GM19035 (cell line): ENCODE measurements at regions not wholly inside any gene's neighbourhood (a gene's known extent, or its start where the extent isn't known, plus 50 kb on each side); places are given as distances from the start of the nearest gene placed in this dataset.
A peak's percentile ranks its signal among the peaks of the same experiment; 100 is the strongest.
"Not testable (repeated sequence)": the region's sequence is repeated elsewhere in the genome, so short reads cannot be mapped to it uniquely, and the experiment has no call there.

Experiments used
- ATAC-seq: cut with Tn5 transposase; IDR thresholded peaks from one replicate; pipeline ENCODE4 v1.9.1; 2021; ENCODE audit not compliant: unreplicated experiment

DNA sequence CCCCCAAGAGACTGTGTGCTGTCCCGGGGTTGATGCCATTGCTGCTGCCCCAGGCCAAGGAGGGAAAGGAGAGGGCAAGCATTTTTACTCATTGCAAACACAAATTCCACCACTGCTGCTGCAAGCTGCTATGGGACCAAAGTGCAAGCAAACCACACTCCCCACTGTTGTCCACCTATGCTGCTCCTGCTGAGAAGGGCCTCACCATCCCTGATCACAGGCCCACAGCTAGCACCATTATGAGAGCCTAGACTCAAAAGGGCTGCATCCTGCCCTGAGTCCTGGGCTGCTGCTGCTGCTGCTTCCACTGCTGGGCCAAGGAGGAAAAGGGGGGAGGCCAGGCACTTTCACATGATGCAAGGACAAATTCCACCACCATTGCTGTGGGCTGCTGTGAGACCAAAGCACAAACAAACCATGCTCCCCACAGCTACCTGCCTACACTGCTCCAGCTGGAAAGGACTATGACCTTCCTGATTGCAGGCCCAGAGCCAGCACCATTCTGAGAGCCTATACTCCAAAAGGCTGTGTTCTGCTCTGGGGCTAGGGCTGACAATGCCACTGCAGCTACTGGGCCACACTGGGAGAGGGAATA lies 218.2 kb upstream of the ZCCHC13 start:
- no peak for ATAC-seq

DNA sequence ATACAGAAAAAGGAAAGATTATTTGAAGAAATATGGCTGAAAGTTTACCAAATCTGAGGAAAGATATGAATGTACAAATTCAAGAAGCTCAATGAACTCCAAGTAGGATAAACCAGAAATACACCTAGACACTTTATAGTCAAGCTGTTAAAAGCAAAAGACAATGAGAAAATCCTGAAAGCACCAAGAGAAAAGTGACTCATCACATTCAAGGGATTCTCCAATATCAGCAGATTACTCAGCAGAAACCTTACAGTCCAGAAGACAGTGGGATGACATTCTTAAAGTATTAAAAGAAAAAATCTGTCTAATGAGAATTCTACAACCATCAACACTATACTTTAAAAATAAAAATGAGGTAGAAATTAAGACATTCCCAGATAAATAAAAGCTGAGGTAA lies 223.8 kb upstream of the ZCCHC13 start:
- no peak for ATAC-seq

DNA sequence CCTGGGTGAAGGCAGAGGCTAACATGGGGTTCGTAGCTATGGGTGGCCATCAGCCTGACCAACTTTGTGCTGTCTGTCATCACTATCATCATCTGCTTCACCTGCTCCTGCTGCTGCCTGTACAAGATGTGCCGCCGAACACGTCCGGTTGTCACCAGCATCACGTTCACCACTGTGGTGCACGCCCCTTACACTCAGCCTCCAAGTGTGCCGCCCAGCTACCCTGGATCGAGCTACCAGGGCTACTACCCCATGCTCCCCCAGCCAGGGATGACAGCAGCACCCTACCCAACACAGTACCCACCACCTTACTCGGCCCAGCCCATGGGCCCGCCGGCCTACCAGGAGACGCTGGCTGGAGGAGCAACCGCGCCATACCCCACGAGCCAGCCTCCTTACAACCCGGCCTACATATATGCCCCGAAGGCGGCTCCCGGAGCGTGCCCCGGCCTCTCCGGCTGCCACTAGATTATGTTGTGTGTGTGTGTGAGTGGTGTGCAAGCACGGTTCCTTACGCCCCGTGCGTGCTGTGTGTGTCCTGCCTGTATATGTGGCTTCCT lies 213.4 kb upstream of the XIST start:
- ATAC-seq = no peak

DNA sequence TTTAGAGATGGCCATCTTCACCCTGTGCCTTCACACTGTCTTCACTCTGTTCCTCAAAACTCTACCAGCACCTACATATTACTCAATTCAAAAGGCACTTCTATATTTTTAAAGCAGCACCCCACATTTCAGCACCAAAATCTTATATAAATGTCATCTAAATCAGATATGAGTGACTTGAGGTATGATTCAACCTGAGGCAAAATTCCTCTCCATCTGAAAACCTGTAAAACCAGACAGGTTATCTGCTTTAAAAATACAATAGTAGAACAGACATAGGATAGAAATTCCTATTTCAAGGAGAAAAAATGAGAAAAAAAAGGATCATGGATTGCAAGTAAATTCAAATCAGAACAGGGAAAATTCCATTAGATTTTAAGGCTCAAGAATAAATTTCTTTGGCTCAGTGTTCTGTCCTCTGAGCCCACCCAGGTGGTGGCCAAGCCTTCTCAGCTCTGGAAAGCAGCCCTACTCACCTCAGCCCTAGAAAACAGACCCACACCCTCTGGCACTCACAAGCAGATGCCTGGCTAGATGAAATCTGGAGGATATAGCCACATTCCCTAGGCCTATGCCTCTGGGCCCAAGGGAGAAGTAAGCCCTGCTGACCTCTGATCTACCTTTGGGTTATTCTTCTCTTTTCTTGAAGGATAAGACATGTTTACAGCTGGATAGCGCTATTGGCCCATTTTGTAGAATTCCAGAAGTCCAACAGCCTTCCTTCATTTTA lies 211.1 kb upstream of the XIST start:
- no peak for ATAC-seq

DNA sequence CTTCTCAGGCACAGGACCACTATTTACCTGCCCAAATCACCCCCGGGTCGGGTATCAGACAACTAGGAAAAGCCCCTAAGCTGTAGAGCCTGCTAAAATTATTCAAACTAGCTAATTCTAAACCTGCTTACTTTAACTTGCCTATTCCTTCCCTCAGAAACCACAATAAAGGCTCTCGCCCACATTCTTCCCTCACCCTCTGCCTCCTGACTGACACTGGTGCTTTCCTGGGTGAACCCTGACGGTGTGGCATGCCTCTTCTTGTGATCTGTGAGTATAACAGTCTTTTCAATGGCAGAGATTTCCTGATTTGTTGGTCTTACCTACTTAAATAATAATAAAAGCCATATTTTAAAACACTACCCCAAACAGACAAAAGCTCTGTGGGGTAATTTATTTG lies 209.4 kb upstream of the XIST start:
- ATAC-seq = no peak

DNA sequence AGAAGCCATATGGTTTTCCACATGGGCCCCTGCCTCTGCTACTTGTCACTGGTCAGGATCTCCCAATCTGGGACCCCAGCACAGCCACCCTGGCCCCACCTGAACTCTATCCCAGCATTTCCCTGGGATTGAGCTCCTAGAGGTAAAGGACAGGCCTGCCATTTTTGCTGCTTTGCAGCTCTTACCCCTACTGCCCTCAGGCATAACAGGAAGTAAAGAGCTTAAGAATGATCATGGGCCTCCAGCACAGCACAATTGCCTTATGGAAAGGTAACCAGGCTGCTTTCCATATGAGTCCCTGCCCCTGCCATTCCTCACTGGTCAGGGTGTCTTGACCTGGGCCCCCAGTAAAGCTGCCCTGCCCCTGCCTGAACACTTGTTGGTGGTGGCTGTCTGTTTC lies 196.6 kb upstream of the XIST start:
- ATAC-seq = no peak

DNA sequence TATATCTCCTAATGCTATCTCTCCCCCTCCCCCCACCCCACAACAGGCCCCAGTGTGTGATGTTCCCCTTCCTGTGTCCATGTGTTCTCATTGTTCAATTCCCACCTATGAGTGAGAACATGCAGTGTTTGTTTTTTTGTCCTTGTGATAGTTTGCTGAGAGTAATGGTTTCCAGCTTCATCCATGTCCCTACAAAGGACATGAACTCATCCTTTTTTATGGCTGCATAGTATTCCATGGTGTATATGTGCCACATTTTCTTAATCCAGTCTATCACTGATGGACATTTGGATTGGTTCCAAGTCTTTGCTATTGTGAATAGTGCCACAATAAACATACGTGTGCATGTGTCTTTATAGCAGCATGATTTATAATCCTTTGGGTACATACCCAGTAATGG lies 181.6 kb upstream of the XIST start:
- ATAC-seq = not testable (repeated sequence)

DNA sequence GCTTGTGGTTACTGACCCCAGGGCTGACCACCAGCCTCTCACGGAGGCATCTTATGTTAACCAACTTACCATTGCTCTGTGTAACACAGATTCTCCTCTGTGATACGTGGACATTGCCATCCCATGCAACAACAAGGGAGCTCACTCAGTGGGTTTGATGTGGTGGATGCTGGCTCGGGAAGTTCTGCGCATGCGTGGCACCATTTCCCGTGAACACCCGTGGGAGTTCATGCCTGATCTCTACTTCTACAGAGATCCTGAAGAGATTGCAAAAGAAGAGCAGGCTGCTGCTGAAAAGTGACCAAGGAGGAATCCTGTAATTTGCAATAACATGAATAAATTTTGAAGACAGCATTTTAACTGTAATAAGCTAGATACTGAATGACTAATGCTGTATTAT lies 179.0 kb upstream of the XIST start:
- not testable (repeated sequence) for ATAC-seq

DNA sequence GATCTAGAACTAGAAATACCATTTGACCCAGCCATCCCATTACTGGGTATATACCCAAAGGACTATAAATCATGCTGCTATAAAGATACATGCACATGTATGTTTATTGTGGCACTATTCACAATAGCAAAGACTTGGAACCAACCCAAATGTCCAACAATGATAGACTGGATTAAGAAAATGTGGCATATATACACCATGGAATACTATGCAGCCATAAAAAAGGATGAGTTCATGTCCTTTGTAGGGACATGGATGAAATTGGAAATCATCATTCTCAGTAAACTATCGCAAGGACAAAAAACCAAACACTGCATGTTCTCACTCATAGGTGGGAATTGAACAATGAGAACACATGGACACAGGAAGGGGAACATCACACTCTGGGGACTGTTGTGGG lies 178.3 kb upstream of the XIST start:
- ATAC-seq = not testable (repeated sequence)

DNA sequence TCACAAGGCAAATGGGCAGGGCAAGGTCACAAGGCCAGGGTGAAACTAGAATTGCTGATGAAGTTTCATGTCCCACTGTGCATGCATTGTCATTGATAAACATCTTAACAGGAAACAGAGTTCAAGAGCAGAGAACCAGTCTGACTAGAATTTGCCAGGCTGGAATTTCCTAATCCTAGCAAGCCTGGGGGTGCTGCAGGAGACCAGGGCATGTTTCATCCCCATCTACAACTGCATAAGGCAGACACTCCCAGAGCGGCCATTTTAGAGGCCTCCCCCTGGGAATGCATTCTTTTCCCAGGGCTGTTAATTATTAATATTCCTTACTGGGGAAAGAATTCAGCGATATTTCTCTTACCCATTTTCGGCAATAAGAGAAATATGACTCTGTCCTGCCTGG lies 172.6 kb upstream of the XIST start:
- ATAC-seq = not testable (repeated sequence)

DNA sequence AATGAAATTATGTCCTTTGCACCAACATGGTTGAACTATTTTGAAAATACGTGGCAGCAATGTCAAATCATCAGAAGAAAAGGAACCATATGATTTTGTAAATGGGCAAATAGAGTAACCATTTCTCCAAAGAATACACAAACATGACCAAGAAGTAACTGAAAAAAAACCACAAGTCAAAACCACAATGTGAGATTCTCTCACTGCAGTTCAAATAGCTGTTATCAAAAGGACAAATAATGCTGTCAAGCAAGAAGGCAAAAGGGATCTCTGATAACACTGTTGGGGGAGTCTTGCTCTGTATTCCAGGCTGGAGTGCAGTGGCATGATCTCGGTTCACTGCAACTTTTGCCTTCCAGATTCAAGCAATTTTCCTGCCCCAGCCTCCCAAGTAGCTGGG lies 170.7 kb upstream of the XIST start:
- no peak for ATAC-seq

DNA sequence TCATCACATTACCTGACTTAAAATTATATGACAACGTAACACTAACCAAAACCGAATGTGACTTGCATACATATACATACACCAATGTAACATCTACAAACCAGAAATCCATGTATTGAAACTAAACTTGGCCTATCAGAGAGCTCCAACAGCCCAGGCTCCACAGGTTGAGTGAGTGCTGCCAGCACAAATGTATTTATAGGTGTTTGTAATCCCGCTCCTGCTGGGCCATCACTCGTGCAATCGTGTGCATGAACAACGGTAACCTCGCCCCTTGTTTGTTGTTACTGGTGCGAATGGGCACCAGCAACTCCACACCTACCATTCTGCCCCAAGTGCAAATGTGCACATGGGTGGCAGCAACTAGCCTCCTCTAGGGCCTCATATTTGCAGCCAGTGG lies 165.7 kb upstream of the XIST start:
- no peak for ATAC-seq

DNA sequence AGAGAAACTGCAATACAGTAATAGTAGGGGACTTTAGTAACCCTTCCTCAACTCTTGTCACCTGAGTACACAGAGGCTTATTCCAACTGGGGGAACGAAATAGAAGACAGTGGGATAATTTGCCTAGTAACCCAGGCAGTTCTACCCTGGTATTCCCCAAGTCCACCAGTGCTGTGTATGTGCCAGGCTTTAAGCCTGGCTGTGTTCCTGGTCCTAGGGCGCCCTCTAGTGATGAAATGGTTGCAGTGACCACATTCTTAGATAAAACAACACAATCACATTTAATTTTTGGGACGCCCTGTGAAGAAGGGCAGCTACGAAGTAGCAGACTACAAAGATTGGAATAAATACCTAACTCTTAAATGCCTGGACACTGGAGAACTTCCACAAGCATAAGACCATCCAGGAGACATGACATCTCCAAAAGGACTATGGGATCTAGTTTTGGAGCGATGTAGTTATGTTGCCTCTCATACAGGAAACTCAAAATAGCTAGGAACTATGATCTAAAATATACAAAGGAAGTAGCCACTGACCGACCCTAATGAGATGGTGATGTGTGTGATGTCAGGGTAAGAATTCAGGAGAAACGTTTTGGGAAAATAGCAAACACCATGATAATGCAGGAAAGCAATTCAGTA lies 163.0 kb upstream of the XIST start:
- peak; percentile 72 for ATAC-seq

DNA sequence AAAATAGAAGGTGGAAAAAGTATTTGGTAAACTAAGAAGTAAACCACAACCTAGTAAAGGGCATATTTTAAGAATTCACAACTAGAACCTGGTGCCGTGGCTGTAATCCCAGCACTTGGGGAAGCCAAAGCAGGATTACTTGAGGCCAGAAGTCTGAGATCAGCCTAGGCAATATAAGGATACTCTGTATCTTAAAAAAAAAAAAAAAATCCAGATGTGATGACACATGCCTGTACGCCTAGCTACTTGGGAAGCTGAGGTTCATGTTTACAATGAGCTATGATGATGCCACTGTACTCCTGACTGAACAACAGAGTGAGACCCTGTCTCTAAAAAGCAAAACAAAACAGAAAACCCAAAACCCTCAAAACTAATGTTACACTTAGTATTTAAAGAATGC lies 156.5 kb upstream of the XIST start:
- no peak for ATAC-seq

DNA sequence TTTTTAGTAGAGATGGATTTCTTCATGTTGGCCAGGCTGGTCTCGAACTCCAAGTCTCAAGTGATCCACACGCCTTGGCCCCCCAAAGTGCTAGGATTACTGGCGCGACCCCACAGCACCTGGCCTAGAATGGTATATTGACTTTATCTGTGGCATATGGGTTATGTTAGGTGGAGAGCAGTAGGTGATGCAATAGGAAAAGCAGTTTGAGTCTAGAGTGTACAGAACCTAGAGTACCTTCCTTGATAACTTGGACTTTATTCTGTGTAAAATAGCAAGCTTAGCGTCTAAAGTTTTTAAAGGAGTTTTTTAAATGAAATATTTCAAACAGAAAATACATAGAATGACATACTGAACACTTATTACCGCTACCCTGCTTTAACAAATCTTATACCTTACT lies 139.5 kb upstream of the XIST start:
- ATAC-seq = no peak

DNA sequence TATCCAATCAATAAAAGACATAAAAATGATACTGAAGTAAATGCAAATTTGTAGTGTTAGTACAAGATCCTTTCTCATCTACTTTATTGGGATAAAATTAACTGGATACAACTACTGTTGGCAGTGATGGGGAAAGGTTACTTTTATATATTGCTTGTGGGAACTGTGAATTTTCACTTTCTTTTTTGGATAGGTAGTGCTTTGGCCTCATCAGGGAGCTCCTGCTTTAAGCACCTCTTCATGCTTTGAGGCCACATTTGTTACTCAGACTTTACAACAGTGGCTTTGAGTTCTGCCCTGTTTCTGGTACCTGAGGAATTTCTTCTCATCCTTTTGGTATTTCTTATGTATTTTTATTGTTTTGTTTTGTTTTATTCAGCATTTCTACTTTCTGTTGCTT lies 134.7 kb upstream of the XIST start:
- ATAC-seq = no peak

DNA sequence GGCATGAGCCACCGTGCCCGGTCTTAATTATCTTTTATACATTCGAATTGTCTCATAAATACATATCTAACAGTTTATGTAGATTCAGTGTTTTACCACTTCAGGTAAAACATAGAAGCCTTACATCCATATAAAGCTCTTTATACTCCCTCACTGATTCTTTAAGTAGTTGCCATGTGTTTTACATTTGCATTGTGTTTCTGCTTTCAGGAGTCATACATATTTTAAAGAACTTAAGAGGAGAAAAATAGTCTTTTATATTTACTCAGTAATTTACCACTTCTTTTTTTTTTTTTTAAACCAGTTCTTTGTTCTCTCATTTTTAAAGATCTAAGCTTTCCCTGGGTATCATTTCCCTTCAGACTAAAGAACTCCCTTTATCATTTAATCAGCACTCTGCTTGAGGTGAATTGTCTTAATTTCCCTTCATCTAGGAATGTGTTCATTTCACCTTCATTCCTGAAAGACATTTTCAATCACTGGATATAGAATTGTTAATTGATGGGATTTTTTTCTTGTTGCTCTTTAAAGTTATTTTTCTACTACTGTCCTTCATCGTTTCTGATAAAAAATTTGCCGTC lies 127.1 kb upstream of the XIST start:
- ATAC-seq = no peak

DNA sequence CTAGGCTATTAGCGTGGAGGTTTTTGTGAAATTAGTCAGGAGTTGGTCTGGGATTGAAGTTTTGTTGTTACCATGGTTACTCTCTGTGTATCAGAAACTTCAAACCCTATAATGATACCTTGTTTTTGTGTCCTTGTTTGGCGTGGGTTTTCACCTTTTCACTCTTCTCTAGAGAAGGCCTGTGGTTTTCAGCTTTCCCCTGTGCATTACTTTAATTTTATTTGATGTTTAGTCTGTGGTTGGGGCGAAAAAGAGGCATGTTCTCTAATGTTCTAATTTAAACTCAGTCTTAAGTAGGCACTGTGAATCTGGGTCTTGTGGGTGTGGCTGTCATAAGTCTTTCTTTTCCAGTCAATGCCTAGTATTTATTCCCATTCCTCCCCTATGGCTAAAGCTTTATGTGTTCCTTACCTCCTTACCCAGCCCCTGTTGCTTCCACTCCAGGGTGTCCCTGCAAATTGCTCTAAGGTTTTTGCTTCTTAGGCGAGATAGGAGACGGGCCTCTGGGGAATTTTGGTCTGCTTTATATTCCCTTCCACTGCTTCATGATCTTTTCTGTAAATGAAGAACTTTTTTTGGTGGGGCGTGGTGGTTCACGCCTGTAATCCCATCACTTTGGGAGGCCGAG lies 125.1 kb upstream of the XIST start:
- ATAC-seq = peak; percentile 63

DNA sequence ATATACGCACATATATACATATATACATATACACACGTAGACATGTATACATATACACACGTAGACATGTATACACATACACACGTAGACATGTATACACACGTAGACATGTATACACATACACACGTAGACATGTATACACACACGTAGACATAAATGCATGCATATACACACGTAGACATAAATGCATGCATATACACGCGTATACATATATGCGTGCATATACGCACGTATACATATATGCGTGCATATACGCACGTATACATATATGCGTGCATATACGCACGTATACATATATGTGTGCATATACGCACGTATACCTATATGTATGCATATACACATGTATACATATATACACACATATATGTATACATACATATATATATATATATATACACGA lies 114.9 kb upstream of the XIST start:
- not testable (repeated sequence) for ATAC-seq

DNA sequence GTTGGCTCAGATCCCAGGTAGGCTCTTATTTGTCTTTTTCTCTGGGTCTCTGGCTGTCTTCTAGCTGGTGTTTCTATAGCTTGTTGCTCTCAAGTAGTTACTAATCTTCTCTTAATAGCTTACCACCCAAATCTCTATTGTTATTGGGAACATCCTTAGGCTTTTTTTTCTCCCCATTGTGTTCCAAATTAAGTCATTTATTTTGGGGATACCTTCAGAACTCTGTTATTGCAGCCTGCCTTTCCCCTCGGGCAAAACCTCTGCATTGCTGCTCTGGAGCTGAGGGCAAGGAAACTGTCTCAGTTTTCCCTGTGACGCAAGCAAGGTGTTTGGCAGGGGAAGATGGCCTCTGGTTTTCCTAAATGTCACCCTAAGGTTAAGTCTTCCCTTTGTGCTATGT lies 113.3 kb upstream of the XIST start:
- no peak for ATAC-seq

DNA sequence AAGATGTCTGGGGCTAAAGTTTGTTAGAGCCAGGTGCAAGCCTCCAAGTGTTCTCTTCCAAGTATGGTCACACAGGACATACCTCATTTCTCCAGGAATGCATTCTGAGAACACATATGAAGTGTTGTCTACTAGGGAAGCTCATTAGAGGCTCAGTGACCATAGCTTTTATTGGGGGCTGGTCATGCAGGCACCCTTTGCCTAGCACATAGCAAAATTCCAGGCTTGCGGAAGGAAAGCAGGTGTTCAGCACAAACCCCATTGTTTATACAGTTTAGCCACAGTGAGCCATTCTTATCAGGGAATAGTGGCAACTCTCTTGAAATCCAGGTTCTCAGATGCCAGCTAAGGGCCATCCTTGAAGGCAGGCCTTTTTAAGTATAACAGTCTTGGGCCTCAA lies 112.1 kb upstream of the XIST start:
- ATAC-seq = no peak
